GM19023 (cell line): ENCODE measurements at regions not wholly inside any gene's neighbourhood (a gene's known extent, or its start where the extent isn't known, plus 50 kb on each side); places are given as distances from the start of the nearest gene placed in this dataset.
A peak's percentile ranks its signal among the peaks of the same experiment; 100 is the strongest.
"Not testable (repeated sequence)": the region's sequence is repeated elsewhere in the genome, so short reads cannot be mapped to it uniquely, and the experiment has no call there.

Source experiments
- ATAC-seq: cut with Tn5 transposase; IDR thresholded peaks from one replicate; pipeline ENCODE4 v1.9.1; 2021; ENCODE audit warnings: mild to moderate bottlenecking, moderate library complexity; ENCODE audit not compliant: unreplicated experiment

DNA sequence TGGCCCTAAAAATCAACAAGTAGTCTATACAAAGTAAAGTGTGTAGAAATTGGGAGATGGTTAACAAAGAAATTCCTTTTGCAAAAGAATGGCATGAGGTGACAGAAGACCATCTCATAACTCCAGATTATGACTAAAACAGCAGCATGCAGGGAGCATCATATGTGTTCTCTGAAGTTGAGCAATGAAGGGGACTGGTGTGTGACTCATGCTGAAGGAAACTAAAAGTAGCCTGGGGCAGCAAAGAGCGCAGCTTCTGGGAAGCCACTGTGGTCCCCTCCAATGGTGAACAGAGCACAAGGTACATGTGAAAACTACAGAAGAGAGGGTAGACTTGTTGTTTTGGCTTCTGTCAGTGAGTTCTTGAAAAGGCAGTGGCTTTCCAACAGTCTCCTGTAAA is 133.4 kb downstream of the MACC1 start:
- peak; percentile 78 for ATAC-seq

DNA sequence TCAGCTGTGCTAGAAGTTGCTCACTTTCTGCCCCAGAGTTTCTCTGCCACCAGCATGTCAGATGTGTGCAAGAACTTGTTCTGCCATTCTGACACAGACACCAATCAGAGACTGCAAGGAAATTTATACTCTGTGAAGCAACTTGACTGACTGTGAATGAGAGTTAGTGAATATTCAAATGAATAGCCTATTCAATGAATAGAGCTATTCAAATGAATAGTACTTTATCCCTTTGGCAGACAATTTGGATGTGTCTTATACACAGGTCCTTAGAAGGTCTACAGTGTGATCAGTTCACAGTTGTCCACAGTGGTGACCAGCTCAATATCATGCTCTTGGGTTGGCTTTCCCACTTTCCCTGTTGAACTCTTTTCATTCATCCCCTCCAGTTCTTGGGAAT is 138.1 kb downstream of the MACC1 start:
- no peak for ATAC-seq

DNA sequence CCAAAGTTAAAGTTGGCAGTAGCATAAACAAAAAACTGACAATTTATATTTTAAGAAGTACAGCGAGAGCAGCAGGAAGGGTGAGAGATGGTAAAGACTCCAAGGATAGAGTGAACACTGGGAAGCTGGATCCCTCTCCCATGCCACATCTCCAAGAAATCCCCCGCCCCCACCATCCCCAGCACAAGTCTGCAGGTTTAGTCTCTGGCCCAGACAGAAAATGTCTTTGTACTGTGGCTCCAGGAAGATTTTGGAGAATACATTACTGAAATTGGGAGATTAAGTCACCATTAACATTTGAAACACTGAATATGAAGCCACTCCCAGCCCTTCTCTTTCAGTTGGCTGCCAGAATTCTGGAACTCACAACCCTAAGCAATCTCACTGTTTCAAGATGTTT is 140.3 kb downstream of the MACC1 start:
- no peak for ATAC-seq

DNA sequence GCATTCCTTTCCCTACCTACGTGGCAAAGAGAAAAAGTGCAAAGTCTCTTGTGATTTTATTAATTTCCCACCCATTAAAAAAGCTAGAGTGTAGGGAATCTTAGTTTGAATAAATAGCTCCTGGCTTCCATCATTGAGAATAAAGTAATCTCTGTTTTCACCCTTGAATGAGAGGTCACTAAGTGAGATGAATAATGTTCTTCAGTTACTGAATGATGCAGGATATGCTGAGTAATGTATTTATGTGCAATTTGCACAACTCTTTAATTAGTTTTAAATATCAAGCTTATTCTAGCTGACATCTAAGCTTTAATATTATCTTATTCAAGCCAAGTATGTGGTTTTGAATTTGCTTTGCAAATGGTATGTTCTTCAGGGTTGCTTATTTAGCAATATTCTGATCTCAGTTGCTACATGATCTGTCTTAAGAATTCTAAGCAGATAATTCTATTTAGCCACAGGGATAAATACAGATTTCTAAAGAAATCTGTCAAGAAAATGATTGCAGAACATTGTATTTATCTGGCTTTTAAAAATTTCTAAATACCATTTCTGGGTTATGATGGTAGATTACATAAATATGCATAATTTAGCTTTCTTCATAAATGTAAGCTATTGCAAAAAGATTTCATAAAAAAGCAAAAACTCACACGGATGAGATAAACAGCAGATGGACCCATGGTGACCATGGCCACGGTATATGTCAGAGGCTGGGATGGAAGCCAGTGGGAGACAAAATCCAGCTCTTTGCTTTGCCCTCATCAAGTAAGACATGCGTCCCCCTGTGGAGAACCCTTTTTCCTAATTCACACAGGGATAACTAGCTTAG is 141.0 kb downstream of the MACC1 start:
- no peak for ATAC-seq

- ATAC-seq: no peak
Measured at GRCh38 chr7:20075440-20075839, 141.7 kb downstream of the MACC1 start.

- not testable (repeated sequence) for ATAC-seq
Measured at GRCh38 chr7:20068004-20068403, 149.2 kb downstream of the MACC1 start.

- ATAC-seq: peak; percentile 100
Measured at GRCh38 chr7:20064974-20065862, 152.0 kb downstream of the MACC1 start.

DNA sequence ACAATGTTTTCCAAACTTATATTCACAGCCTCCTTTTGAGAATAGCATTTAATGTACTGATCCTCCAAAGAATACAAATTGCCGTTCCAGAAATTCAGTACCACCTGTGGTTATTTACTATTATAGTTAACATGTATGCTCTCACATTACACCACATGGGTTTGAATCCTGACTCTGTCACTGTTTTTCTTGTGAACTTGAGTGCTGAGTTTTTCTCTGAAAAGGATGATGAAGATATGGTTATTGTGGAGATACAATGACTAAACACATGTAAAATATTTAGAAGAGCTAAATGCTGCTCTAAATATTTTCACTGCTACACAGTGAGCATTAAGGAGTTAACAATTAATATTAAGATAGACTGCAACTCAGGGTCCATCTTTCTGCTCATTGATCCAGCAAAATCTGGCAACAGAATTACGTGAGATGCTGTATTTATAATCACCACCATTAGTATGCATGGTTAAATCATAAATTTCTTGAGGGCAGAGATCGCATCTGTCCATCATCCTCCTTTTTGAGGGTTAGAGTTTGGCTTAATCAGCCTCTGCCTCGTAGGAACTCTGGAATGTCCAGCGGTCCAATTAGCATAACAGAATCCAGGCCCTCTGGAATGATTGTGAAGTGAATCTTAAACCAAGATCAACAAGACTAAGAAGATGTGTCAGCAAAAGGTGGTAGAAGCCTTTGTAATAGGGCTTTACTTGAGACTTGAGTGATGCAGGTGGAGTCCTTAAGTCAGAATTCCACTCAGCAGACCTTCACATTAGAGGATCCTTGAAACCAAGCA is 152.8 kb downstream of the MACC1 start:
- no peak for ATAC-seq

DNA sequence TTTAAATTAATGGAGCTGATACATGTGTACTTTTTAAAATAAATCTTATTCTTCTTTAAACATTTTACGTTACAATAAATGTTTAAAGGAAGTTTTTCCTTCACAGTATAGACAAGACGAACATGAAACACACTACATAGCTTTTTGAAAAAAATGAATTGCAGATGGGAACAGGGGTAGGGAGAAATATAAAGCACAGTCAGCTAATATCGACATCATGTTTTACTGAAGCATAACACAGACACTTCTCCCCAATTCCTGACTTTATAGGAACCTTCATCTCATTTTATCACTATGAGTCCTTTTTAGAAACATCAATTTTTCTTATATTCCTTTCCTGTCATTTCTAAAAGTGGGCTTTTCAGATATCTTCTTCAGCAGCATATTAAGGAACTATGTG is 153.5 kb downstream of the MACC1 start:
- ATAC-seq: no peak

GRCh38 chr7:20062932-20063331 is 154.3 kb downstream of the MACC1 start:
- ATAC-seq: no peak

GRCh38 chr7:20053334-20054104 is 163.7 kb downstream of the MACC1 start:
- no peak for ATAC-seq

DNA sequence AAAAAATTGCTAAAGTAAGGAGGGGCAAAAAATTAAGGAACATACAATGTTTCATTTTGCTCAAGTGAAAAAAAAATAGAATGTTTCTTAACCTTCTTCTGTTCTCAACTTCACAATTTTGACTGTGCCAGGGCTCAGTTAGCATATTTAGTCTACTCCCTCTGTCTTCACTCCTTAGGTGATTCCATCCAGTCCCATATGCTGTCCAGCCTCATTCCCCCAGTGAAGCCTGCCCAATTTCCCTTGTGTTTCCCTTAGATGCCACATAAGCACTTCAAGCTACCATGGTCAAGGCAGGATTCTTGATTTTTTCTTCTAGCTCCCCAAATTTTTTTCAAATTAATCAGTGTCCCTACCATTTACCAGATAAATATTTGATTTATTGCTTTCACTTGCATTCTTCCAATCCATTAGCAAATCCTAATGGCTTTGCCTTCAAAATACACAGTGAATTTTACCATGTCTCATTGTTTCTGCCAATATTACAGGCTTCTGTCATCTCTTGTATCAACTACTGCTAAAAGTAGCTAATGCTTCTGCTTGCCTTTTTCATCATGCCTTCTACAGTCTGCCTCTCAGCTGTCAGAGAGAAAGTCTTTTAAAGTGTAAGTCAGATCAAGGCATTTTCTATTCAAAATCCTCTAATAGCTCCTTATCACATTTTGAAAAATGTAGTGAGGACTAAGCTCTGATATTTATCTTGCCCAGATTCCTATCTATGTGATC is 166.8 kb downstream of the MACC1 start:
- ATAC-seq: no peak

DNA sequence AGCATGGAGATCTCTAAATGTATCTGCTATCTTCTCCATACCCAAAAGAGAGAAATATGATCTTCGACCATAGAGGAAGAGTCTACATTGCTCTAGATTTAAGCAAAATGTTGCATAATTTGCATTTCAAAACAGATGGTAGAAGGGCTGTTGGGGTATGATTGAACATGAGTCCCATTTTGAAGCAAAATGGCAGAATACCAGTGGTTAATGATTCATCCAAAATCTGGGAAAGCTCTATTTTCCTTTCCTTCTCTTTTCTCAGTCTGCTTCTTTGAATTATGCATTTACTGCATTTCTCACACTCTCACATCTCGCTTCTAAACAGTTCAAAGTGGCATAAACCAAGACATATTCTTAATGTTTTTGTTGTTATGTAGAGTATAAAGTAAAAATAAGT is 178.5 kb downstream of the MACC1 start:
- no peak for ATAC-seq

DNA sequence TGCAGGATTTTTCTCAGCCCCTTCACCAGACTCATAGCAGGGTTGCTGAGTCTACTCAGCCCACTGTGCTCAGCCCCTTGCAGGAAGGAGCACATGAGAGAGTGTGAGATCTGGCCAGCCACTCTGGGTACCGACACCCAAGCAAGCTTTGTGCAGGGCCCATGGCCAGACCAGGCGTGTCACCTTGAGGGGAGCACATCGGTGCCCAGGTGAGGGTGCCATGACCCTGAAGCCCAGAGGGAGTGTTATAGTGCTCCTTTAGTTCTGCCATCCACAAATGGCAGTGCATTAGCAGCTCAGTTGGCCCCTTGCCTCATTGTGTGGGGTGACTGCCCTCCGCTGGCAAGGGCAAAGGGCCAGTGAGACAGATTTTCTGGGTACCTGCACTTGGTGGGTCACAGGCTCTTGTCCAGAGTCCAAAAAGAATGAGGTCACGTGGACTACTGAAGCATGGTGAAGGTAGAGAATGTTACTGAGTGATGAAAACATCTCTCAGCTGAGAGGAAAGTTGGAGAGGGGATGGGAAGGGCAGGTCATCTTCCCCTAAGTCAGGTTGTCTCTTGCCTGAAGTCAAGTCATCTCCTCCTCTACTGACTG is 181.8 kb downstream of the MACC1 start:
- no peak for ATAC-seq

DNA sequence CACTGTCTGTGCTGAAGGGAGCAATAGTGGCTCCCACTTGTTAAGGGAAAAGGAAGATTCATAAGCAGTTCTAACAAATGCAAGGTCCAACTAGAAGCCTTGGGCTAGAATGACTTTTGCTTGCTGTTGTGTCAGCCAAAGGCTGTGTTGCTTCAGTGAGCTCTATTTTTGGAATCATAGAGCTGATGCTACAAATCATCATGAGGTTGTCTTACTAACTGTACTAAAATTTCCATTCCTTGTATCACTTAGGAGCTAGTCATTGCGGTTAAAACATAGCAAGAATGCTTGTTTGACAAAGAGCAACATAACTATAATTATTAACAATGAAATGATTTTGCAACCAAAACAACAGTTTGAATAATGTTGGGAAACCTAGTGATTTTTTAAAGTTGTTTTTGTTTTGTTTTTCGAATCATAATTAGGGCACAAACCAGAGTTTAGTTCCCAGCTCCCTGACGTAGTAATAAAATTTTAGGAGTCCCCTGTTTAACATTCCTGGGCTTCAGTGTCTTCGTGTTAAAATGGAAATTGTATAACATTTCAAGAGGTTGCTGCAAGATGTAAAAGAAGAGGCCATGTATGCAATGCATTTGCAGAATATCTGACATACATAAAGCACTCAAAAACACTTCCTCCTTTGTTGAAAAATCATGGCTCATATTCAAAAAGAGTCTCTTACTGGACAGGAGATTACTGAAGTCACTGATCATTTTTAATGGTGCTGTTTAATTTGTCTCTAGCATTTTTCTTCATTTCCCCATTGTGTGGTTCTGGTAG is 183.4 kb downstream of the MACC1 start:
- no peak for ATAC-seq

DNA sequence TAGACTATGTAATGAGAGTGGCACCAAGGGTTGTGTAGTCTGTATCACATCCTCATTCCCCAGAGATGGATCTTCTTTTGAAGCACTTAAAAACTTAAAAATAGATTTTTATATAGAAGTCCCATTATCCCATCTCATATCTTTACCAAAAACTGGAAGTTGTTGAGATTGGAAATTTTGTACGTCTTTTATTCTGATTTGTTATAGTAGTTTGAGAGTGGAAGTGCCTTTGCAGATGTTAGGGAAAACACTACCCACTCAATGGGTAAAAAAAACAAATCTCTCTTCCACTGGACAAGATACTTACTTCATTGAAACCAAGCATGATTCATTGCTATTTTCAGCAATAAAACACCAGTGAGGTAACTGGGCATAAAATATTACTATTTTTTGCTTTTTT is 184.4 kb downstream of the MACC1 start:
- ATAC-seq: no peak

DNA sequence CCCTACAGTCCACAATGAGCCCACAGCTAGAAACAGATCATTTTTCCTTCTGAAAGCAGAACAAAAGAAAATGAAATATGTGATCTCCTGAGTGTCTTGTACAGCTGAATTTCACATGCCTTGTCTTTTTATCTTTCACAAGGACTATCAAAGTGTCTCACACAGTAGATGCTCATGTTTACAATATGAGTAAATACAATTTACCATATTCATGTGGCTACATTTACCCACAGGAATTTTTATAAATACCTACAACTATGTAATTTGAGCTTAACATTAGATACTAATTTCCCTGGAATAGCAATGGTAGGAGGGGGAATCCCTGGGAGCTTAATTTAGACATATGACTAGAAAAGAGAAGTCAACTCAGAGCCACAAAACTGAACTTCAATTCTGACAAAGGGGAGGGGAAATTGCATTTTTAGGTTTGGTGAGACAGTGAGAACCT is 186.2 kb downstream of the MACC1 start:
- peak; percentile 47 for ATAC-seq

DNA sequence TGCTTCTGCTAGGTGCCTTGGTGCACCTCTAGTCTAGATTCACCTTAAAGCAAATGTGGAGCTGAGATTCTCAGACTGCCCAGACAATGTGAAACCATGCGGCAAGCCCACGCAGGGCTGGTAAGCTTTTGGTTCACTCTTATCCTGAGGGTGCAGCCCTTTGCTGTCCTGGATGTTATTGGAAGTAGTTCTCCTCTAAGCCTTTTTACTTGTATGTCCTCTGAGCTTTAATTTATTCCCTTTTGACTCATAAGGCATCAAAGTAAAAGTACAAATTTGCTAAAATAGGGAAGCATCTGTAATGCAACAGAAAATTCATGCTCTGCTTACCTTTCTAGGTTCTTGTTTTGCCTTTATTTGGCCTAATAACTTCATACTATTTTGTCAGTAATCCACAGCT is 186.8 kb downstream of the MACC1 start:
- ATAC-seq: peak; percentile 93

- no peak for ATAC-seq
Measured at GRCh38 chr7:20026762-20027161, 190.4 kb downstream of the MACC1 start.
